Skin of body (tissue), 1 donor: ENCODE measurements at regions not wholly inside any gene's neighbourhood (a gene's known extent, or its start where the extent isn't known, plus 50 kb on each side); places are given as distances from the start of the nearest gene placed in this dataset.

ENCODE experiments used
- DNase-seq: peaks from one replicate; lab custom pipeline; 2025; lab: John Stamatoyannopoulos, UW

- no peak for DNase-seq
Observed at GRCh38 chr1:8146257-8146855, 120.2 kb upstream of the ERRFI1 start.

- no peak for DNase-seq
Observed at GRCh38 chr1:8145545-8146202, 119.6 kb upstream of the ERRFI1 start.

GRCh38 chr1:8144323-8144722, 118.2 kb upstream of the ERRFI1 start:
- no peak for DNase-seq

GRCh38 chr1:8142955-8143629, 117.0 kb upstream of the ERRFI1 start:
- DNase-seq: no peak

- DNase-seq: no peak
Observed at GRCh38 chr1:8139941-8140340, 113.8 kb upstream of the ERRFI1 start.

- no peak for DNase-seq
Observed at GRCh38 chr1:8139383-8139782, 113.3 kb upstream of the ERRFI1 start.

GRCh38 chr1:8138673-8139072, 112.6 kb upstream of the ERRFI1 start:
- no peak for DNase-seq

- DNase-seq: peak; percentile 26
Observed at GRCh38 chr1:8137481-8138244, 111.6 kb upstream of the ERRFI1 start.

GRCh38 chr1:8136766-8137165, 110.7 kb upstream of the ERRFI1 start:
- DNase-seq: no peak

- DNase-seq: no peak
Observed at GRCh38 chr1:8135250-8135649, 109.1 kb upstream of the ERRFI1 start.

- no peak for DNase-seq
Observed at GRCh38 chr1:8134546-8135235, 108.6 kb upstream of the ERRFI1 start.

GRCh38 chr1:8133657-8134430, 107.7 kb upstream of the ERRFI1 start:
- no peak for DNase-seq

GRCh38 chr1:8133190-8133589, 107.1 kb upstream of the ERRFI1 start:
- no peak for DNase-seq

- DNase-seq: no peak
Observed at GRCh38 chr1:8127171-8127641, 101.1 kb upstream of the ERRFI1 start.

- no peak for DNase-seq
Observed at GRCh38 chr1:8122477-8123407, 96.6 kb upstream of the ERRFI1 start.

GRCh38 chr1:8122160-8122476, 96.0 kb upstream of the ERRFI1 start:
- DNase-seq: no peak

GRCh38 chr1:8121261-8122159, 95.4 kb upstream of the ERRFI1 start:
- DNase-seq: no peak

- no peak for DNase-seq
Observed at GRCh38 chr1:8120693-8121260, 94.7 kb upstream of the ERRFI1 start.
